SK-N-SH (cell line): ENCODE measurements at regions not wholly inside any gene's neighbourhood (a gene's known extent, or its start where the extent isn't known, plus 50 kb on each side); places are given as distances from the start of the nearest gene placed in this dataset.

ENCODE experiments used
- ELF1 ChIP-seq: IDR thresholded peaks from 2 replicates; pipeline ENCODE4 v1.4.0; 2012
- FOSL2 ChIP-seq: IDR thresholded peaks from 2 replicates; pipeline ENCODE4 v1.4.0; 2012; ENCODE audit warnings: low read depth, mild to moderate bottlenecking, moderate library complexity, borderline replicate concordance
- GABPA ChIP-seq: IDR thresholded peaks from 2 replicates; pipeline ENCODE4 v1.4.0; 2012; ENCODE audit warnings: low read depth, mild to moderate bottlenecking
- MAX ChIP-seq: IDR thresholded peaks from 2 replicates; pipeline ENCODE4 v1.4.0; 2012; ENCODE audit warnings: low read depth
- NFIC ChIP-seq: IDR thresholded peaks from 2 replicates; pipeline ENCODE4 v1.4.0; 2012; ENCODE audit warnings: borderline replicate concordance
- TEAD4 ChIP-seq: IDR thresholded peaks from 2 replicates; pipeline ENCODE4 v1.4.0; 2012; ENCODE audit warnings: mild to moderate bottlenecking, borderline replicate concordance; ENCODE audit not compliant: insufficient read depth
- YY1 ChIP-seq: IDR thresholded peaks from 2 replicates; pipeline ENCODE4 v1.4.0; 2012; ENCODE audit warnings: low read depth, mild to moderate bottlenecking
- TF ChIP-seq, protein P1 (sequence below): fragments of 200-600 bp; sonication (generic); IDR thresholded peaks from 2 replicates; pipeline ENCODE4 v1.6.1; 2017; ENCODE audit warnings: antibody characterized with exemption, mild to moderate bottlenecking, moderate library complexity

DNA sequence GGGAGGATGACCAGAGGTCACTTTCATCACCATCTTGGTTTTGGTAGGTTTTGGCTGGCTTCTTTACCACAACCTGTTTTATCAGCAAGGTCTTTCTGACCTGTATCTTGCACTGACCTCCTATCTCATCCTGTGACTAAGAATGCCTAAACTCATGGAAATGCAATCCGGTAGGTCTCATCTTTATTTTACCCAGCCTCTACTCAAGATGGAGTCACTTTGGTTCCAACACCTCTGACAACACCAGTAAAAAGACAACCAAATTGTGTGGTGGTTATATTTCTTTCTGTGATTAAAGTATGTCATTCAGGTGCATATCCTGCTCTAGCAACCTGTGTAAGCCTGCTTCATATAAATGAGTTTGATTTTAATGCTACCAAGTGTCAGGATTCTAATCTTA, 636.7 kb downstream of the PCDH7 start:
- TF ChIP-seq TEAD4 = no peak
- TF ChIP-seq, protein P1, sequence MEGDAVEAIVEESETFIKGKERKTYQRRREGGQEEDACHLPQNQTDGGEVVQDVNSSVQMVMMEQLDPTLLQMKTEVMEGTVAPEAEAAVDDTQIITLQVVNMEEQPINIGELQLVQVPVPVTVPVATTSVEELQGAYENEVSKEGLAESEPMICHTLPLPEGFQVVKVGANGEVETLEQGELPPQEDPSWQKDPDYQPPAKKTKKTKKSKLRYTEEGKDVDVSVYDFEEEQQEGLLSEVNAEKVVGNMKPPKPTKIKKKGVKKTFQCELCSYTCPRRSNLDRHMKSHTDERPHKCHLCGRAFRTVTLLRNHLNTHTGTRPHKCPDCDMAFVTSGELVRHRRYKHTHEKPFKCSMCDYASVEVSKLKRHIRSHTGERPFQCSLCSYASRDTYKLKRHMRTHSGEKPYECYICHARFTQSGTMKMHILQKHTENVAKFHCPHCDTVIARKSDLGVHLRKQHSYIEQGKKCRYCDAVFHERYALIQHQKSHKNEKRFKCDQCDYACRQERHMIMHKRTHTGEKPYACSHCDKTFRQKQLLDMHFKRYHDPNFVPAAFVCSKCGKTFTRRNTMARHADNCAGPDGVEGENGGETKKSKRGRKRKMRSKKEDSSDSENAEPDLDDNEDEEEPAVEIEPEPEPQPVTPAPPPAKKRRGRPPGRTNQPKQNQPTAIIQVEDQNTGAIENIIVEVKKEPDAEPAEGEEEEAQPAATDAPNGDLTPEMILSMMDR = no peak
- no peak for TF ChIP-seq GABPA
- TF ChIP-seq FOSL2 = no peak
- no peak for TF ChIP-seq YY1
- TF ChIP-seq ELF1 = no peak
- no peak for TF ChIP-seq MAX
- TF ChIP-seq NFIC = no peak
